ENCODE measurements at regions not wholly inside any gene's neighbourhood (a gene's known extent, or its start where the extent isn't known, plus 50 kb on each side); places are given as distances from the start of the nearest gene placed in this dataset.

- Histone ChIP-seq H3K36me3 (no peaks in the 10 kb centered on the region), H3K4me3 (no peak overlapping the region), H3K4me1 (peaks cover 21% of the 10 kb centered on the region), H3K9me3 (ENCODE audit: low read depth) (no peaks in the 10 kb centered on the region), H2AFZ (replicated peaks) (no peak overlapping the region), H3F3A (ENCODE audit: low read depth) (peaks cover 28% of the 10 kb centered on the region), H3K79me2 (ENCODE audit: low read depth) (no peaks in the 10 kb centered on the region), H4K20me1 (ENCODE audit: low read depth) (no peaks in the 10 kb centered on the region), H3K27me3 (no peaks in the 10 kb centered on the region), H3K4me2 (no peak overlapping the region), H3K9ac (no peak overlapping the region), H3K27ac (no peak overlapping the region)
- TF ChIP-seq EZH2phosphoT487 (IDR thresholded peaks at IDR 0.05) (no peak), EZH2 (IDR thresholded peaks at IDR 0.05) (no peak), CTCF (IDR thresholded peaks at IDR 0.05) (no peak)
- no peaks in the 10 kb centered on the region for H3K36me3 Mint-ChIP-seq
- no peak for DNase-seq (ENCODE audit: low spot score)
- H3K9me3 Mint-ChIP-seq = no peaks in the 10 kb centered on the region
- H3K27ac Mint-ChIP-seq = no peak overlapping the region
- H3K4me1 Mint-ChIP-seq = peaks cover 18% of the 10 kb centered on the region
- H3K27me3 Mint-ChIP-seq (ENCODE audit: insufficient read depth, low read depth) = peaks cover 2% of the 10 kb centered on the region
- no peak overlapping the region for H3K4me3 Mint-ChIP-seq
Observed at GRCh38 chr1:84759756-84760155, 69.5 kb upstream of the SSX2IP start.

GRCh38 chr1:84758968-84759491 is 68.8 kb upstream of the SSX2IP start:
- Histone ChIP-seq H3K27me3 (no peaks in the 10 kb centered on the region), H3K36me3 (no peaks in the 10 kb centered on the region), H3K9ac (no peak overlapping the region), H3K4me1 (peaks cover 17% of the 10 kb centered on the region), H4K20me1 (ENCODE audit: low read depth) (no peaks in the 10 kb centered on the region), H3K27ac (no peak overlapping the region), H3K4me3 (no peak overlapping the region), H2AFZ (replicated peaks) (no peak overlapping the region), H3F3A (ENCODE audit: low read depth) (peaks cover 25% of the 10 kb centered on the region), H3K4me2 (no peak overlapping the region), H3K9me3 (ENCODE audit: low read depth) (no peaks in the 10 kb centered on the region), H3K79me2 (ENCODE audit: low read depth) (no peaks in the 10 kb centered on the region)
- no peak overlapping the region for H3K4me3 Mint-ChIP-seq
- H3K27ac Mint-ChIP-seq = no peak overlapping the region
- TF ChIP-seq EZH2 (IDR thresholded peaks at IDR 0.05) (no peak), CTCF (IDR thresholded peaks at IDR 0.05) (no peak), EZH2phosphoT487 (IDR thresholded peaks at IDR 0.05) (no peak)
- DNase-seq (ENCODE audit: low spot score) = no peak
- H3K27me3 Mint-ChIP-seq (ENCODE audit: insufficient read depth, low read depth) = peaks cover 2% of the 10 kb centered on the region
- H3K36me3 Mint-ChIP-seq = no peaks in the 10 kb centered on the region
- no peaks in the 10 kb centered on the region for H3K9me3 Mint-ChIP-seq
- H3K4me1 Mint-ChIP-seq = peaks cover 15% of the 10 kb centered on the region

GRCh38 chr1:84758476-84758875 is 68.2 kb upstream of the SSX2IP start:
- Histone ChIP-seq H3K27me3 (no peaks in the 10 kb centered on the region), H3K36me3 (no peaks in the 10 kb centered on the region), H3K9me3 (ENCODE audit: low read depth) (no peaks in the 10 kb centered on the region), H3K4me1 (peaks cover 11% of the 10 kb centered on the region), H2AFZ (replicated peaks) (no peak overlapping the region), H3K9ac (no peak overlapping the region), H3K4me2 (no peak overlapping the region), H3F3A (ENCODE audit: low read depth) (peaks cover 23% of the 10 kb centered on the region), H4K20me1 (ENCODE audit: low read depth) (no peaks in the 10 kb centered on the region), H3K79me2 (ENCODE audit: low read depth) (no peaks in the 10 kb centered on the region), H3K27ac (no peak overlapping the region), H3K4me3 (no peak overlapping the region)
- Mint-ChIP-seq H3K27me3 (ENCODE audit: insufficient read depth, low read depth) (peaks cover 3% of the 10 kb centered on the region), H3K36me3 (no peaks in the 10 kb centered on the region), H3K27ac (no peak overlapping the region), H3K4me3 (no peak overlapping the region), H3K9me3 (no peaks in the 10 kb centered on the region), H3K4me1 (peaks cover 12% of the 10 kb centered on the region)
- TF ChIP-seq EZH2phosphoT487 (IDR thresholded peaks at IDR 0.05) (no peak), CTCF (IDR thresholded peaks at IDR 0.05) (no peak), EZH2 (IDR thresholded peaks at IDR 0.05) (no peak)
- DNase-seq (ENCODE audit: low spot score) = no peak
